ENCODE measurements at regions not wholly inside any gene's neighbourhood (a gene's known extent, or its start where the extent isn't known, plus 50 kb on each side); places are given as distances from the start of the nearest gene placed in this dataset.

- no peak for TF ChIP-seq CTCF (conservative IDR thresholded peaks at IDR 0.05 in 1 of 2, IDR thresholded peaks at IDR 0.05 in 1 of 2; ENCODE audit: low read depth in 1 of 2, low read length in 2 of 2)
- TF ChIP-seq EZH2 (IDR thresholded peaks at IDR 0.05; ENCODE audit: low read length, missing control alignments) = no peak
Observed at GRCh38 chr17:77608431-77608830, 350.1 kb upstream of the TNRC6C start.
